Superior temporal gyrus (tissue), 1 donor: ENCODE measurements at regions not wholly inside any gene's neighbourhood (a gene's known extent, or its start where the extent isn't known, plus 50 kb on each side); places are given as distances from the start of the nearest gene placed in this dataset.
"Not testable (repeated sequence)": the region's sequence is repeated elsewhere in the genome, so short reads cannot be mapped to it uniquely, and the experiment has no call there.

ENCODE experiments used
- DNase-seq: peaks from one replicate; pipeline ENCODE4 v3.0.0-alpha.2; 2016; ENCODE audit errors: extremely low spot score

GRCh38 chr1:195756109-195756508 lies 852.1 kb downstream of the KCNT2 start:
- no peak for DNase-seq

GRCh38 chr1:195754874-195755273 lies 853.4 kb downstream of the KCNT2 start:
- no peak for DNase-seq

GRCh38 chr1:195754303-195754702 lies 853.9 kb downstream of the KCNT2 start:
- DNase-seq: no peak

DNA sequence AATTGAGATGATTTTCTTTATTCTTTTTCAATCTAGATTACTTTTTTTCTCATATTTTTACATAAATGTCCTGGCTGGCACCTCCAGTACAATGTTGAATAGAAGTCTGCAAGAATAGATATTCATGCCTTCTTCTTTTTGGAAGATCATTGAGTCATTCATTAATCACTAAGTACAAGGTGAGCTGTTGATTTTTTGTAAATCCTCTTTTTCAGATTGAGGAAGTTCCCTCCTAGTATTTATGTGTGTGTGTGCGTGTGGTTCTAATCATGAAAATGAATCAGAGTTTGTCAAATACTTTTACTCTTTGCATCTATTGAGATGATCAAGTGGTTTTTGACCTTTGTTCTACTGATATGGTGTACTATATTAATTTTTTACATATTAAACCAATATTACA lies 859.3 kb downstream of the KCNT2 start:
- DNase-seq: no peak

DNA sequence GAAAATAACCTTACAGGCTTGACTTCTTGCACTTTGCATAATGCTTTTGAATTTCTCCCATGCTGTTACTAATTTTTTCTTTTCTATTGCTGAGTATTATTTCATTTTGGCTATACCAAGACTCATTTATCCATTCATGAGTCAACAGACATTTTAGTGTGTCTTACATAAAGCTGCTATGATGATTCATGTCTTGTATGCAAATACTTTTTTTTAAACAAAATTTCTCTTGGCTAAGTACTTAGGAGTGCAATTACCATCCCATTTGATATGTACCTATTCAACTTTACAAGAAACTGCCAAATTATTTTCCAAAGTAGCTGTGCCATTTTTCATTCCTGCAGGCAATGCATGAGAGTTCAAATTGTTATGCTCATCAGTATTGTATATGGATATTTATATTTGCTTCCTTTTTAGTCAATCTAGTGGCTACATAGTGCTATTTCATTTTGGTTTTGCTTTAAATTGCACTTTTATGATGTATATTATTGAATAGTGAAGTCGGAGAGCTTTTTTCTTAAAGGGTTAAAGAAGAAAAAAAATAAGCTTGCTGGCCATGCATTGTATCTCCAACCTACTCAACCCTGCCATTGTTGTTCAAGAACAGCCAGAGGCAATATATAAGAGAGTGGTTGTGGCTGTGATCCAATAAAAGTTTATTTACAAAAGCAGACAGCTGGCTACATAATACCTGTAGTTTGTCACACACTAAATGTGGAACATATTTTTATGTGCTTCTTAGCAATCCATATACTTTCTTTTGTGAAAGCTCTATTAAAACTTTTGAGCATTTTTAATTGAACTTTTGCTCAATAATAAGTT lies 862.8 kb downstream of the KCNT2 start:
- DNase-seq: no peak

DNA sequence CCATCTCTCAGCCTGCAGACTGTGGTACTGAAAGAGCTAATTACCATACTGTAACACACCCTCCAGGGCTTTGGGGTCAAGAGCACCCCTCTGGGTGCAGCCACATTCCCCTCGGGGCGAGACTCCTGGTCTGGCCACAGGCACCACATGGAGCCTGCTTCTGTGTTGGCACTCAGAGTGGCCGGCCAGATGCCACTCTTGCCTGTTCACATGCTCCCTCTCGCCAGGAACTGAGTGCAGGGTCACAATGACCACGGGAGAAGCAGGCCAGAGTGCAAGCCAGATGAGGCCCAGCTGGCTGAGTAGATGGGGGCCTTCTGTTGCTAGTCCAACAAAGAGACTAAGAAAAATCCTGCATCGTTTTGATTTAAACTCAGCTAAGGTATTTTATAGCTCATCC lies 864.0 kb downstream of the KCNT2 start:
- DNase-seq: no peak

- DNase-seq: no peak
Measured at GRCh38 chr1:195740862-195741261, 867.4 kb downstream of the KCNT2 start.

DNA sequence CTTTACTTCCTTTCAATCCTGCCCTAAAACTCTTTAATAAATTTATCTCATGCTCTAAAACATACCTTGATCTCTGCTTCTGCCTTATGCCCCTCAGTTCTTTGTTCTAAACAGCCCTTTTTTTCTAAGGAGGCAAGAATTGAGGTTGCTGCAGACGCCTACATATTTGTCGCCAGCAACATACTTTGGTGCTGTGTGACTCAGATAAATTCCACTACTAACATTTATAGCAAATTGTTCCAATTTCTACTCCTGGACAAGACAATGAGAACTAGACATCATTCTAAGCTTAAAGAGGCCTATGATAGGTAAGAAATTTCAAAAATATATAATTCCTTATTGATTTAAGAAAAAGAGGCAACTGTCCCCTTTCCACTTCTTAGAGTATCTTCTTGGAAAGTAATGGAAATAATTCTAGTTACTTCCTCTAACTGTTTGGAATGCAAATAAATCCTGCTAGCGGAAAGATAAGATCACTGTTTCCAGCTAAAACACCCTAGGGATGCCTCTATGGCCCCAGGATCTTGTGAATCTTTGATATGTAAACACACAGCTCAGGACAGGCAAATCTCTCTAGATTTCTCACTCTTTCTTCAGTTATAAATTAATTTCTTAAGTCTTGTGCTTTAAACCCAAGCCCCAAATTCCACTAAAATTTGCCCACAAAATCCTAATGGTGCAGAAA lies 869.1 kb downstream of the KCNT2 start:
- no peak for DNase-seq

DNA sequence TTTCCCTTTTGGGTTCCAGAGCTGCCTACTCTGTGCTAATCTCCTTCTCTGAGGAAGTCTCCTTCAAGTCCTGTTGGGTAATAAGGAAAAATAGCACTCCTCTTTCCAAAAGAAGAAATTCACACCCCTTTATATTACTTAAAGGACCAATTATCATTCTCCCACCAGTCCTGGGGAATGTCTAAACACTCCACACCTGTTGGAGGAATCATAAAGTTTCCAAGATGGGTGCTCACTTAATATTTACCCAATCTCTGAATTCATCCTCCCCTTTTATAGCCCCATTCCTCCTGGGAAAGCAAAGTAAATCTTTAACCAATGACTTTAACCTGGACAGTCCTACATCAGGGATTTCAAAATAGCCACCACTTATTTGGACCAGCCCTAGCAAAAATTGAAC lies 873.1 kb downstream of the KCNT2 start:
- no peak for DNase-seq

DNA sequence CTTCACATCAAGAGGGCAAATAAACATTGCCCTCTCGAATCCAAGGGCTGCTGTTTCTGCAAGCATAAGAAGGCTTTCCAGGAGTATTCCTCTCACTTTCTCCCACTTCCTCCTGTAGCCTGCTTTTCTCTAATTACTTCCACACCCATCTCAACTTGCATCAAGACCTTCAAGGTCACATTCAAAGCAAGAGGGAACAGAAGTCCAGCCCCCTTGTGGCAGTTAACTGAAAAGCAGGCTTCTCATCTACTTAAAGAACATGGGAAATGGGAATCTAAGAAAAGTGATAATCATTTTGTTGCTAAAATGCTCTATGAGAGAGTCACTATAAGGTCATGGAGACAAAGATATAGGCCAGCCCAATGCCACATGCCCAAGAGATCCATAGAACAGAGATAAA lies 874.4 kb downstream of the KCNT2 start:
- DNase-seq: no peak

- no peak for DNase-seq
Measured at GRCh38 chr1:195733408-195733807, 874.8 kb downstream of the KCNT2 start.

DNA sequence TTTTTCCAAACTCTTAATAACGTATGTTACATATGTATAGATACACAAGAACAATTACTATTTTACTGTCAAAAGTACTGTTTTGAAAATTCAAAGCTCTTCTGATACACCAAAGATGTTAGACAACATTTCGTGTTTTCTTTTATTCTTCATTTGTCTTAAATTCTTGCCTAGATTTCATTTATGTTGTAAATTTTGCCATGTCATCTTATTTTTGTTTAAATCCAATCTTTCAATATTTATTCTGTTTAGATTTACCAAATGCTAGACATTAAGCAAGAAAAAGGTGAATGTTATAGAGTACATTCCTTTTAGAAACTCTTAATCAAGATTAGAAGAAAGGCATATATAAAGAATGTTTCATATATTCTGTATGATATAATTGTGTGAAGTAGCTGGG lies 876.9 kb downstream of the KCNT2 start:
- DNase-seq: no peak

- DNase-seq: no peak
Measured at GRCh38 chr1:195723796-195724194, 884.4 kb downstream of the KCNT2 start.

DNA sequence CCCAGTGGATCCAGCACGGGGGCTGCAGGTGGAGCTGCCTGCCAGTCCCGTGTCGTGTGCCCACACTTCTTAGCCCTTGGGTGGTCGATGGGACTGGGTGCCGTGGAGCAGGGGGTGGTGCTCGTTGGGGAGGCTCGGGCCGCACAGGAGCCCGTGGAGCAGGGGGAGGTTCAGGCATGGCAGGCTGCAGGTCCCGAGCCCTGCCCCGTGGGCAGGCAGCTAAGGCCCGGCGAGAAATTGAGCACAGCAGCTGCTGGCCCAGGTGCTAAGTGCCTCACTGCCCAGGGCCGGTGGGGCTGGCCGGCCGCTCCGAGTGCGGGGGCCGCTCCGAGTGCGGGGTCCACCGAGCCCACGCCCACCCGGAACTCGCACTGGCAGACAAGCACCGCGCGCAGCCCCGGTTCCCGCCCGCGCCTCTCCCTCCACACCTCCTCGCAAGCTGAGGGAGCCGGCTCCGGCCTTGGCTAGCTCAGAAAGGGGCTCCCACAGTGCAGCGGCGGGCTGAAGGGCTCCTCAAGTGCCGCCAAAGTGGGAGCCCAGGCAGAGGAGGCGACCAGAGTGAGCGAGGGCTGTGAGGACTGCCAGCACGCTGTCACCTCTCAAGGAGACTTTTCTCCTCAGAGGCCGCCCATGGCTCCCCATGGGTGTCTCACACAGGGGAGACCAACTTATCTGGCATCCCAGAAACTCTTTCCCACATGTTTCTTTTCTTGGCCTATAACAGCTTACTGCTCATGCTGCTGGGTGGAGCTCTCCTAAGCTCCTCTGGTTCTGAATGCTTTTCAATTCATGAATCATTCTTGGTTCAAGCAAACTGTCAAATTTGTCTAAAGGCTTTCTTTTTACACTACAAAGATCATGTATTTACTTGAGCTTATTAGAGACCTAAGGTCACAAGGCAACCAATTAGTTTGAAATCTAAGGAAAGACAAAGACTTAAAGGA lies 885.1 kb downstream of the KCNT2 start:
- not testable (repeated sequence) for DNase-seq

DNA sequence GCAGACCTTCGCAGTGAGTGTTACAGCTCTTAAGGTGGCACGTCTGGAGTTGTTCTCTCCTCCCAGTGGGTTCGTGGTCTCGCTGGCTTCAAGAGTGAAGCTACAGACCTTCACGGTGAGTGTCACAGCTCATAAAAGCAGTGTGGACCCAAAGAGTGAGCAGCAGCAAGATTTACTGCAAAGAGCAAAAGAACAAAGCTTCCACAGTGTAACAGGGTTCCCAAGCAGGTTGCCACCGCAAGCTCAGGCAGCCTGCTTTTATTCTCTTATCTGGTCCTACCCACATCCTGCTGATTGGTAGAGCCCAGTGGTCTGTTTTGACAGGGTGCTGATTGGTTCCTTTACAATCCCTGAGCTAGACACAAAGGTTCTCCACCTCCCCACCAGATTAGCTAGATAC lies 886.1 kb downstream of the KCNT2 start:
- DNase-seq: not testable (repeated sequence)

- DNase-seq: no peak
Measured at GRCh38 chr1:195721210-195721971, 886.8 kb downstream of the KCNT2 start.

- DNase-seq: peak; percentile 65
Measured at GRCh38 chr1:195717651-195718050, 890.6 kb downstream of the KCNT2 start.

DNA sequence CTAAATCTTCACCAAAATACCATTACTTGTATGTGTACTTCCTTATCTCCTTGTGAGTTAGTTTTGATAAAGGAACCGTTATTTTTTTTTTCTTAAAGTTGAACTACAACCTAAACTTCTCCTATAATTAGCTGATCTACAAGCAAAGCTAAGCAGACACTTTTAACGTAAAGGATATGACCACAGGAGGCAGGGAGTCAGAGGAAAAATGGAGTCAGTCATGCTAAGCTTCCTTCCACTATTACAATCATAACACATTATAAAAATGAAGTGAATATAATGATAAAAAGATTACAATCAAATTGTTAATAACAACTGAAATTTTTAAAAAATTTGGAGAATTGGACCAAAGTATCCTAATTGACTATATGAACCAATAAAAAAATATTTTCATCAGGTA lies 892.6 kb downstream of the KCNT2 start:
- DNase-seq: no peak

DNA sequence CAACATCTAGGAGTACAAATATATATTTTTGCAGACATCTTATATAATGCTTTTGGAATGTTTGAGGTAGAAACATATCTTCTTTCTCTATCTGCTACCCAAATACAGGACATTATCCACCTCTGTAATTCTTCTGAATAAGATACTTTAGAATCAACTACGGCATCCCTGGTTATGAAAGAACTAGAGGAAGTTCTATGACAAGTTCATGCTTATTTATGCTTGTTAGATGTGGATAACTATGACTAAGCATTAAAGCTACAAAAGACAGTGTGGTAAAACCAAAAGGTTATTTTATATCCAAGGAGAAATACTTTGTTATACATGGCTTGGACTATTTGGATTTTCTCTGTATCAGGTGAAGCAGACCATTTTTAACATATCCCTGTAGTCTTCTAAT lies 894.0 kb downstream of the KCNT2 start:
- DNase-seq: no peak

GRCh38 chr1:195709821-195710220 lies 898.4 kb downstream of the KCNT2 start:
- DNase-seq: no peak

DNA sequence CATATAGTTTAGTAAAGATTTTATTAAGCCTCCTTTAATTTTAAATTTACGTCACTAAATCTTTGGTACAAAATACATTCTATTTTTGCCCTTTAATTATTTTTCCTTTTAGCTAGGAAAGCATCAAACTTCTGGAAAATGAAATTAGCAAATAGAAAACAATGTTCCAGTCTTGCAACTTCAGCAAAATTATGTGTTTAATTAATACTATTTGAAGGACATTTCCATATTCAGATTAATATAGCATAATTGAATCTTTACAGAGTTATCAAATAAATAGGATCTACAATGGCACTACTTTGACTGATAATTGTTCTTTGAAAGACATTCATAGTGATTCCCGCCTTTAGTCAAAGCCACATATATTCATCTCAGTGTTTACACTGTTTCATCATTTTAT lies 904.2 kb downstream of the KCNT2 start:
- no peak for DNase-seq

GRCh38 chr1:195701149-195701548 lies 907.1 kb downstream of the KCNT2 start:
- DNase-seq: no peak
